ENCODE measurements at regions not wholly inside any gene's neighbourhood (a gene's known extent, or its start where the extent isn't known, plus 50 kb on each side); places are given as distances from the start of the nearest gene placed in this dataset.
A peak's percentile ranks its signal among the peaks of the same experiment; 100 is the strongest.

- no peak for DNase-seq (ENCODE audit: low spot score)
Observed at GRCh38 chr10:64086083-64086767, 565.0 kb downstream of the REEP3 start.

- no peak for DNase-seq (ENCODE audit: low spot score)
Observed at GRCh38 chr10:64089648-64090047, 568.4 kb downstream of the REEP3 start.

- DNase-seq (ENCODE audit: low spot score), result no peak
Observed at GRCh38 chr10:64090865-64091264, 569.7 kb downstream of the REEP3 start.

GRCh38 chr10:64091897-64092296 lies 570.7 kb downstream of the REEP3 start:
- peak; percentile 18 for DNase-seq (ENCODE audit: low spot score)

- DNase-seq (ENCODE audit: low spot score), result no peak
Observed at GRCh38 chr10:64093304-64093703, 572.1 kb downstream of the REEP3 start.

GRCh38 chr10:64093946-64094535 lies 572.8 kb downstream of the REEP3 start:
- no peak for DNase-seq (ENCODE audit: low spot score)

- no peak for DNase-seq (ENCODE audit: low spot score)
Observed at GRCh38 chr10:64096941-64097340, 575.7 kb downstream of the REEP3 start.

GRCh38 chr10:64097391-64098122 lies 576.4 kb downstream of the REEP3 start:
- no peak for DNase-seq (ENCODE audit: low spot score)

- DNase-seq (ENCODE audit: low spot score), result no peak
Observed at GRCh38 chr10:64098994-64099393, 577.8 kb downstream of the REEP3 start.

- DNase-seq (ENCODE audit: low spot score), result no peak
Observed at GRCh38 chr10:64101606-64102263, 580.5 kb downstream of the REEP3 start.

GRCh38 chr10:64102264-64102633 lies 581.0 kb downstream of the REEP3 start:
- no peak for DNase-seq (ENCODE audit: low spot score)

- no peak for DNase-seq (ENCODE audit: low spot score)
Observed at GRCh38 chr10:64102916-64103315, 581.7 kb downstream of the REEP3 start.

- DNase-seq (ENCODE audit: low spot score), result no peak
Observed at GRCh38 chr10:64103750-64104470, 582.7 kb downstream of the REEP3 start.

GRCh38 chr10:64109926-64110495 lies 588.8 kb downstream of the REEP3 start:
- DNase-seq (ENCODE audit: low spot score), result no peak

- DNase-seq (ENCODE audit: low spot score), result no peak
Observed at GRCh38 chr10:64112701-64113355, 591.6 kb downstream of the REEP3 start.

GRCh38 chr10:64113375-64113774 lies 592.2 kb downstream of the REEP3 start:
- no peak for DNase-seq (ENCODE audit: low spot score)

GRCh38 chr10:64113792-64114191 lies 592.6 kb downstream of the REEP3 start:
- DNase-seq (ENCODE audit: low spot score), result no peak

GRCh38 chr10:64115471-64115870 lies 594.3 kb downstream of the REEP3 start:
- DNase-seq (ENCODE audit: low spot score), result no peak

GRCh38 chr10:64115908-64116643 lies 594.9 kb downstream of the REEP3 start:
- DNase-seq (ENCODE audit: low spot score), result peak; percentile 46

- DNase-seq (ENCODE audit: low spot score), result no peak
Observed at GRCh38 chr10:64116707-64117106, 595.5 kb downstream of the REEP3 start.

- DNase-seq (ENCODE audit: low spot score), result no peak
Observed at GRCh38 chr10:64118736-64119135, 597.5 kb downstream of the REEP3 start.
